GM12872 (cell line): ENCODE measurements at regions not wholly inside any gene's neighbourhood (a gene's known extent, or its start where the extent isn't known, plus 50 kb on each side); places are given as distances from the start of the nearest gene placed in this dataset.

ENCODE experiments used
- CTCF ChIP-seq: IDR thresholded peaks from 3 replicates; pipeline ENCODE4 v1.5.1; 2011; ENCODE audit warnings: low read depth, mild to moderate bottlenecking, low read length, moderate library complexity; ENCODE audit not compliant: insufficient read depth

- TF ChIP-seq CTCF, result no peak
These were observed 421.5 kb downstream of the FUT8 start for GRCh38 chr14:65834051-65834450.

- TF ChIP-seq CTCF, result no peak
These were observed 422.3 kb downstream of the FUT8 start for GRCh38 chr14:65834812-65835211.

GRCh38 chr14:65835501-65835900 lies 423.0 kb downstream of the FUT8 start:
- no peak for TF ChIP-seq CTCF

GRCh38 chr14:65838565-65838964 lies 426.0 kb downstream of the FUT8 start:
- TF ChIP-seq CTCF, result no peak

- no peak for TF ChIP-seq CTCF
These were observed 427.7 kb downstream of the FUT8 start for GRCh38 chr14:65840118-65840751.

- TF ChIP-seq CTCF, result no peak
These were observed 428.3 kb downstream of the FUT8 start for GRCh38 chr14:65840786-65841185.

- no peak for TF ChIP-seq CTCF
These were observed 433.8 kb downstream of the FUT8 start for GRCh38 chr14:65846196-65846868.
